WTC11 (cell line): ENCODE measurements at regions not wholly inside any gene's neighbourhood (a gene's known extent, or its start where the extent isn't known, plus 50 kb on each side); places are given as distances from the start of the nearest gene placed in this dataset.

Experiments
- ATAC-seq: fragments of 200-7000 bp; cut with Tn5 transposase; 2 replicates; pipeline ENCODE4 v1.10.0; 2021; ENCODE audit warnings: mild to moderate bottlenecking, moderate library complexity
- CTCF ChIA-PET: fragments of 300-600 bp; sonication (Branson Sonifier 250); formaldehyde crosslinking; loops from one replicate; lab custom pipeline; 2021; ENCODE audit warnings: antibody characterized with exemption; lab: Charles Lee
- POLR2A ChIA-PET: fragments of 350-600 bp; sonication (Branson Sonifier 250); formaldehyde crosslinking; loops from one replicate; lab custom pipeline; 2021; ENCODE audit warnings: antibody characterized with exemption; lab: Charles Lee
- DNase-seq: peaks from one replicate; pipeline ENCODE4 v3.0.0; 2021; ENCODE audit warnings: low spot score
- H3K27ac Mint-ChIP-seq: 2 replicates; pipeline ENCODE4 v1.8.0; 2021; ENCODE audit warnings: mixed read lengths
- H3K27me3 Mint-ChIP-seq: 2 replicates; pipeline ENCODE4 v1.8.0; 2021; ENCODE audit warnings: low read depth, mild to moderate bottlenecking, moderate library complexity, mixed read lengths
- H3K36me3 Mint-ChIP-seq: 2 replicates; pipeline ENCODE4 v1.8.0; 2021; ENCODE audit warnings: mixed read lengths
- H3K4me1 Mint-ChIP-seq: 2 replicates; pipeline ENCODE4 v1.8.0; 2022; ENCODE audit warnings: mixed read lengths
- H3K4me3 Mint-ChIP-seq: 2 replicates; pipeline ENCODE4 v1.8.0; 2021; ENCODE audit warnings: mild to moderate bottlenecking, moderate library complexity, mixed read lengths
- H3K9me3 Mint-ChIP-seq: 2 replicates; pipeline ENCODE4 v1.8.0; 2021; ENCODE audit warnings: mixed read lengths
- CBFB ChIP-seq: sonication (generic); formaldehyde crosslinking; IDR thresholded peaks from 2 replicates; pipeline ENCODE4 v1.8.1; 2022; ENCODE audit warnings: mild to moderate bottlenecking, low read depth, missing genetic modification reagents
- EMX1 ChIP-seq: fragments of 250-450 bp; sonication (Bioruptor Pico); IDR thresholded peaks from 2 replicates; pipeline ENCODE4 v1.8.0; 2021; ENCODE audit warnings: mild to moderate bottlenecking
- ERG ChIP-seq: fragments of 250-450 bp; sonication (Bioruptor Pico); IDR thresholded peaks from 2 replicates; pipeline ENCODE4 v1.8.0; 2021; ENCODE audit warnings: mild to moderate bottlenecking
- IRF2 ChIP-seq: sonication (generic); formaldehyde crosslinking; IDR thresholded peaks from 2 replicates; pipeline ENCODE4 v1.8.0; 2022; ENCODE audit warnings: low read depth, missing genetic modification reagents, borderline replicate concordance
- MAX ChIP-seq: sonication (generic); formaldehyde crosslinking; IDR thresholded peaks from 2 replicates; pipeline ENCODE4 v1.8.0; 2022; ENCODE audit warnings: mild to moderate bottlenecking, missing genetic modification reagents
- MXD4 ChIP-seq: fragments of 250-450 bp; sonication (Bioruptor Pico); IDR thresholded peaks from 2 replicates; pipeline ENCODE4 v1.8.0; 2021; ENCODE audit warnings: mild to moderate bottlenecking, moderate library complexity, borderline replicate concordance
- NFYB ChIP-seq: sonication (generic); formaldehyde crosslinking; conservative IDR thresholded peaks from 2 replicates; pipeline ENCODE4 v1.8.0; 2022; ENCODE audit warnings: low read depth, missing genetic modification reagents
- PRRX2 ChIP-seq: fragments of 250-450 bp; sonication (Bioruptor Pico); IDR thresholded peaks from 2 replicates; pipeline ENCODE4 v1.8.0; 2021; ENCODE audit warnings: mild to moderate bottlenecking
- SMAD4 ChIP-seq: sonication (generic); formaldehyde crosslinking; IDR thresholded peaks from 2 replicates; pipeline ENCODE4 v1.8.0; 2022; ENCODE audit warnings: mild to moderate bottlenecking, missing genetic modification reagents
- SOX15 ChIP-seq: fragments of 250-450 bp; sonication (Bioruptor Pico); IDR thresholded peaks from 2 replicates; pipeline ENCODE4 v1.9.0; 2021; ENCODE audit warnings: mild to moderate bottlenecking
- SP1 ChIP-seq: sonication (generic); formaldehyde crosslinking; conservative IDR thresholded peaks from 2 replicates; pipeline ENCODE4 v1.8.1; 2022; ENCODE audit warnings: missing genetic modification reagents
- ZBTB43 ChIP-seq: sonication (generic); formaldehyde crosslinking; IDR thresholded peaks from 2 replicates; pipeline ENCODE4 v1.8.1; 2023; ENCODE audit warnings: mild to moderate bottlenecking, missing genetic modification reagents
- ZNF232 ChIP-seq: sonication (generic); formaldehyde crosslinking; IDR thresholded peaks from 2 replicates; pipeline ENCODE4 v1.8.0; 2022; ENCODE audit warnings: mild to moderate bottlenecking, missing genetic modification reagents
- ZNF671 ChIP-seq: fragments of 250-450 bp; sonication (Bioruptor Pico); IDR thresholded peaks from 2 replicates; pipeline ENCODE4 v1.8.0; 2021; ENCODE audit warnings: mild to moderate bottlenecking
- TF ChIP-seq, protein P1 (sequence below): sonication (generic); formaldehyde crosslinking; IDR thresholded peaks from 2 replicates; pipeline ENCODE4 v1.8.0; 2022; ENCODE audit warnings: mild to moderate bottlenecking, missing genetic modification reagents
- TF ChIP-seq, protein P2 (sequence below): sonication (generic); formaldehyde crosslinking; IDR thresholded peaks from 2 replicates; pipeline ENCODE4 v1.8.0; 2022; ENCODE audit warnings: mild to moderate bottlenecking, missing genetic modification reagents
- TF ChIP-seq, protein P3 (sequence below): fragments of 250-450 bp; sonication (Bioruptor Pico); IDR thresholded peaks from 2 replicates; pipeline ENCODE4 v1.9.0; 2021; ENCODE audit warnings: mild to moderate bottlenecking

GRCh38 chr2:224183086-224183485 is 144.0 kb upstream of the SERPINE2 start:
- CTCF ChIA-PET = no interaction called here
- no peaks in the 10 kb centered on the region; the same call in 1 of the 2 replicates for H3K36me3 Mint-ChIP-seq
- TF ChIP-seq CBFB (CRISPR knock-in tag) (no peak), ZNF671 (CRISPR knock-in tag) (no peak), PRRX2 (CRISPR knock-in tag) (no peak), SP1 (CRISPR knock-in tag) (no peak)
- TF ChIP-seq, protein P1, sequence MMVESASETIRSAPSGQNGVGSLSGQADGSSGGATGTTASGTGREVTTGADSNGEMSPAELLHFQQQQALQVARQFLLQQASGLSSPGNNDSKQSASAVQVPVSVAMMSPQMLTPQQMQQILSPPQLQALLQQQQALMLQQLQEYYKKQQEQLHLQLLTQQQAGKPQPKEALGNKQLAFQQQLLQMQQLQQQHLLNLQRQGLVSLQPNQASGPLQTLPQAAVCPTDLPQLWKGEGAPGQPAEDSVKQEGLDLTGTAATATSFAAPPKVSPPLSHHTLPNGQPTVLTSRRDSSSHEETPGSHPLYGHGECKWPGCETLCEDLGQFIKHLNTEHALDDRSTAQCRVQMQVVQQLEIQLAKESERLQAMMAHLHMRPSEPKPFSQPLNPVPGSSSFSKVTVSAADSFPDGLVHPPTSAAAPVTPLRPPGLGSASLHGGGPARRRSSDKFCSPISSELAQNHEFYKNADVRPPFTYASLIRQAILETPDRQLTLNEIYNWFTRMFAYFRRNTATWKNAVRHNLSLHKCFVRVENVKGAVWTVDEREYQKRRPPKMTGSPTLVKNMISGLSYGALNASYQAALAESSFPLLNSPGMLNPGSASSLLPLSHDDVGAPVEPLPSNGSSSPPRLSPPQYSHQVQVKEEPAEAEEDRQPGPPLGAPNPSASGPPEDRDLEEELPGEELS (CRISPR knock-in tag) = no peak
- TF ChIP-seq, protein P2, sequence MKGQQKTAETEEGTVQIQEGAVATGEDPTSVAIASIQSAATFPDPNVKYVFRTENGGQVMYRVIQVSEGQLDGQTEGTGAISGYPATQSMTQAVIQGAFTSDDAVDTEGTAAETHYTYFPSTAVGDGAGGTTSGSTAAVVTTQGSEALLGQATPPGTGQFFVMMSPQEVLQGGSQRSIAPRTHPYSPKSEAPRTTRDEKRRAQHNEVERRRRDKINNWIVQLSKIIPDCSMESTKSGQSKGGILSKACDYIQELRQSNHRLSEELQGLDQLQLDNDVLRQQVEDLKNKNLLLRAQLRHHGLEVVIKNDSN (CRISPR knock-in tag) = no peak
- POLR2A ChIA-PET = no interaction called here
- peaks cover 10% of the 10 kb centered on the region for H3K4me1 Mint-ChIP-seq
- peaks cover 23% of the 10 kb centered on the region for H3K9me3 Mint-ChIP-seq
- no peak overlapping the region for H3K4me3 Mint-ChIP-seq
- no peak for DNase-seq
- no peaks in the 10 kb centered on the region for H3K27me3 Mint-ChIP-seq
- no peak for ATAC-seq
- H3K27ac Mint-ChIP-seq = no peak overlapping the region

DNA sequence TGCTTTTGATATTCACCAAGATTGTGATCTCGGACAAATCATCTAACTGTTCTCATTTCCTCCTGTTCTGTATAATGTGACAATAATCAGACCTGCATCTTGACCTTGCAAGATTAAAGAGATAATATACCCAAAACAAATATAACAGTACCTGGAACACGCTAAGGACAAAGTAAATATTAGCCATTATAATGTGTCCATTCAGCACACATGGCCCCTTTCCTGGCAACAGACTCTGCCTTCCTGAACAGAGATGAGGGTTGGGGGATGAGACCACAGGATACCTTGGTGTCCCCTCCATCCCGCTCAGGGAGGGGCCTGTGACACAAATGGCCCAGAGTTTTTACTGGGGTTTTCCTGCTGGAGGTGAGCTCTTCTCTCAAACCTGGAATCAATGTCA is 143.4 kb upstream of the SERPINE2 start:
- no peak overlapping the region for H3K27ac Mint-ChIP-seq
- ChIA-PET CTCF (no interaction called here), POLR2A (no interaction called here)
- no peaks in the 10 kb centered on the region for H3K27me3 Mint-ChIP-seq
- H3K4me3 Mint-ChIP-seq = no peak overlapping the region
- no peak for TF ChIP-seq ZBTB43
- TF ChIP-seq EMX1 = no peak
- TF ChIP-seq ERG = no peak
- TF ChIP-seq, protein P3, sequence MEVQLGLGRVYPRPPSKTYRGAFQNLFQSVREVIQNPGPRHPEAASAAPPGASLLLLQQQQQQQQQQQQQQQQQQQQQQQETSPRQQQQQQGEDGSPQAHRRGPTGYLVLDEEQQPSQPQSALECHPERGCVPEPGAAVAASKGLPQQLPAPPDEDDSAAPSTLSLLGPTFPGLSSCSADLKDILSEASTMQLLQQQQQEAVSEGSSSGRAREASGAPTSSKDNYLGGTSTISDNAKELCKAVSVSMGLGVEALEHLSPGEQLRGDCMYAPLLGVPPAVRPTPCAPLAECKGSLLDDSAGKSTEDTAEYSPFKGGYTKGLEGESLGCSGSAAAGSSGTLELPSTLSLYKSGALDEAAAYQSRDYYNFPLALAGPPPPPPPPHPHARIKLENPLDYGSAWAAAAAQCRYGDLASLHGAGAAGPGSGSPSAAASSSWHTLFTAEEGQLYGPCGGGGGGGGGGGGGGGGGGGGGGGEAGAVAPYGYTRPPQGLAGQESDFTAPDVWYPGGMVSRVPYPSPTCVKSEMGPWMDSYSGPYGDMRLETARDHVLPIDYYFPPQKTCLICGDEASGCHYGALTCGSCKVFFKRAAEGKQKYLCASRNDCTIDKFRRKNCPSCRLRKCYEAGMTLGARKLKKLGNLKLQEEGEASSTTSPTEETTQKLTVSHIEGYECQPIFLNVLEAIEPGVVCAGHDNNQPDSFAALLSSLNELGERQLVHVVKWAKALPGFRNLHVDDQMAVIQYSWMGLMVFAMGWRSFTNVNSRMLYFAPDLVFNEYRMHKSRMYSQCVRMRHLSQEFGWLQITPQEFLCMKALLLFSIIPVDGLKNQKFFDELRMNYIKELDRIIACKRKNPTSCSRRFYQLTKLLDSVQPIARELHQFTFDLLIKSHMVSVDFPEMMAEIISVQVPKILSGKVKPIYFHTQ (CRISPR knock-in tag) = no peak
- TF ChIP-seq SMAD4 (CRISPR knock-in tag) = no peak
- no peak for TF ChIP-seq MAX (CRISPR knock-in tag)
- no peak for TF ChIP-seq IRF2
- TF ChIP-seq SOX15 (CRISPR knock-in tag) = no peak
- no peak for TF ChIP-seq ZNF671 (CRISPR knock-in tag)
- no peak for TF ChIP-seq NFYB (CRISPR knock-in tag)
- H3K36me3 Mint-ChIP-seq = no peaks in the 10 kb centered on the region; the same call in 1 of the 2 replicates
- ATAC-seq = no peak
- no peak for DNase-seq
- H3K4me1 Mint-ChIP-seq = peaks cover 10% of the 10 kb centered on the region
- H3K9me3 Mint-ChIP-seq = peaks cover 18% of the 10 kb centered on the region

GRCh38 chr2:224181534-224182155 is 142.6 kb upstream of the SERPINE2 start:
- no peak overlapping the region for H3K4me3 Mint-ChIP-seq
- POLR2A ChIA-PET = no interaction called here
- no peaks in the 10 kb centered on the region for H3K36me3 Mint-ChIP-seq
- ATAC-seq = no peak
- H3K9me3 Mint-ChIP-seq = peaks cover 13% of the 10 kb centered on the region; the same call in 1 of the 2 replicates
- TF ChIP-seq MXD4 (CRISPR knock-in tag) (no peak), ZNF232 (CRISPR knock-in tag) (no peak)
- H3K27ac Mint-ChIP-seq = no peak overlapping the region
- H3K4me1 Mint-ChIP-seq = peaks cover 10% of the 10 kb centered on the region
- no peak for DNase-seq
- CTCF ChIA-PET = no interaction called here
- no peaks in the 10 kb centered on the region for H3K27me3 Mint-ChIP-seq
